Neural cell (in vitro differentiated cells): ENCODE measurements at regions not wholly inside any gene's neighbourhood (a gene's known extent, or its start where the extent isn't known, plus 50 kb on each side); places are given as distances from the start of the nearest gene placed in this dataset.

ENCODE experiments used
- H2AFZ ChIP-seq: fragments of 200-600, 300-800 bp; sonication (generic), shearing (Covaris generic); 2 replicates; pipeline ENCODE4 v1.6.0; 2014; ENCODE audit warnings: low read depth, mild to moderate bottlenecking, antibody characterized with exemption, low read length, moderate library complexity
- H3F3A ChIP-seq: fragments of 200-600 bp; shearing (Covaris generic); 2 replicates; pipeline ENCODE4 v1.6.1; 2016; ENCODE audit warnings: mild to moderate bottlenecking, moderate library complexity, mixed read lengths, antibody characterized with exemption, low read length; ENCODE audit not compliant: insufficient read depth, poor library complexity, severe bottlenecking
- H3K27ac ChIP-seq: fragments of 200-600, 300-800 bp; sonication (generic), shearing (Covaris generic); 2 replicates; pipeline ENCODE4 v1.5.1; 2014; ENCODE audit warnings: mild to moderate bottlenecking, low read length, moderate library complexity
- H3K27me3 ChIP-seq: fragments of 300-800, 200-600 bp; sonication (generic), shearing (Covaris generic); 2 replicates; pipeline ENCODE4 v1.6.0; 2014; ENCODE audit warnings: mild to moderate bottlenecking, low read depth, low read length, moderate library complexity; ENCODE audit not compliant: insufficient read depth
- H3K36me3 ChIP-seq: fragments of 300-800, 200-600 bp; sonication (generic), shearing (Covaris generic); 2 replicates; pipeline ENCODE4 v1.5.1; 2014; ENCODE audit warnings: mild to moderate bottlenecking, antibody characterized with exemption, low read length, moderate library complexity; ENCODE audit not compliant: insufficient read depth
- H3K4me2 ChIP-seq: fragments of 300-800, 200-600 bp; sonication (generic), shearing (Covaris generic); 2 replicates; pipeline ENCODE4 v1.6.0; 2014; ENCODE audit warnings: mild to moderate bottlenecking, low read length
- H3K4me3 ChIP-seq: fragments of 300-800, 200-600 bp; sonication (generic), shearing (Covaris generic); 2 replicates; pipeline ENCODE4 v1.5.1; 2014; ENCODE audit warnings: mild to moderate bottlenecking, low read length, moderate library complexity
- H3K79me2 ChIP-seq: fragments of 200-600 bp; shearing (Covaris generic); replicated peaks from 2 replicates; pipeline ENCODE4 v1.6.0; 2014; ENCODE audit warnings: mild to moderate bottlenecking, low read length, moderate library complexity; ENCODE audit not compliant: insufficient read depth
- H3K9ac ChIP-seq: fragments of 300-800, 200-600 bp; sonication (generic), shearing (Covaris generic); 2 replicates; pipeline ENCODE4 v1.6.1; 2016; ENCODE audit warnings: mild to moderate bottlenecking, low read length, mixed read lengths
- H3K9me2 ChIP-seq: fragments of 200-600 bp; shearing (Covaris generic); 2 replicates; pipeline ENCODE4 v1.6.1; 2016; ENCODE audit warnings: mild to moderate bottlenecking, low read length, mixed read lengths; ENCODE audit not compliant: insufficient read depth
- H3K9me3 ChIP-seq: fragments of 200-600, 300-800 bp; sonication (generic), shearing (Covaris generic); 2 replicates; pipeline ENCODE4 v1.6.1; 2016; ENCODE audit warnings: mild to moderate bottlenecking, mixed run types, low read length, moderate library complexity, mixed read lengths
- H4K20me1 ChIP-seq: fragments of 200-600 bp; shearing (Covaris generic); 2 replicates; pipeline ENCODE4 v1.6.1; 2016; ENCODE audit warnings: mild to moderate bottlenecking, mixed run types; ENCODE audit not compliant: insufficient read depth
- CTCF ChIP-seq: fragments of 450-650 bp; IDR thresholded peaks from 2 replicates; pipeline ENCODE4 v1.5.1; 2014; ENCODE audit warnings: antibody characterized with exemption, mild to moderate bottlenecking, moderate library complexity; ENCODE audit not compliant: poor library complexity, severe bottlenecking
- EP300 ChIP-seq: fragments of 450-650 bp; conservative IDR thresholded peaks from 2 replicates; pipeline ENCODE4 v1.6.1; 2014; ENCODE audit warnings: antibody characterized with exemption, mild to moderate bottlenecking, moderate library complexity; ENCODE audit not compliant: poor library complexity, severe bottlenecking
- EZH2 ChIP-seq: fragments of 200-600, 300-800 bp; shearing (Covaris generic), sonication (generic); IDR thresholded peaks from 2 replicates; pipeline ENCODE4 v1.6.1; 2014; ENCODE audit warnings: antibody characterized with exemption, low read length, borderline replicate concordance, mild to moderate bottlenecking; ENCODE audit not compliant: insufficient read depth, poor library complexity, severe bottlenecking
- MXI1 ChIP-seq: fragments of 450-650 bp; conservative IDR thresholded peaks from 2 replicates; pipeline ENCODE4 v1.6.1; 2014; ENCODE audit warnings: antibody characterized with exemption, mild to moderate bottlenecking; ENCODE audit not compliant: poor library complexity, severe bottlenecking
- POLR2AphosphoS5 ChIP-seq: IDR thresholded peaks from 2 replicates; pipeline ENCODE4 v1.6.1; 2012
- RAD21 ChIP-seq: fragments of 450-650 bp; conservative IDR thresholded peaks from 2 replicates; pipeline ENCODE4 v1.6.1; 2014; ENCODE audit warnings: antibody characterized with exemption, mild to moderate bottlenecking, moderate library complexity
- REST ChIP-seq: IDR thresholded peaks from 2 replicates; pipeline ENCODE4 v1.6.1; 2012; ENCODE audit warnings: borderline replicate concordance
- SMC3 ChIP-seq: fragments of 450-650 bp; conservative IDR thresholded peaks from 2 replicates; pipeline ENCODE4 v1.6.1; 2014; ENCODE audit warnings: antibody characterized with exemption, mild to moderate bottlenecking, moderate library complexity; ENCODE audit not compliant: poor library complexity
- TAF1 ChIP-seq: IDR thresholded peaks from 2 replicates; pipeline ENCODE4 v1.6.1; 2012; ENCODE audit warnings: low read depth

GRCh38 chr13:104387510-104387909 is 1321.3 kb upstream of the SLC10A2 start:
- no peaks in the 10 kb centered on the region for H3F3A ChIP-seq
- no peak for TF ChIP-seq REST
- no peak for TF ChIP-seq TAF1
- TF ChIP-seq POLR2AphosphoS5 = no peak
- no peak for TF ChIP-seq CTCF
- TF ChIP-seq RAD21 = no peak
- no peak for TF ChIP-seq MXI1
- no peak for TF ChIP-seq SMC3
- H3K9me2 ChIP-seq = no peaks in the 10 kb centered on the region
- no peak overlapping the region for H3K4me2 ChIP-seq
- H2AFZ ChIP-seq = no peak overlapping the region
- H3K27me3 ChIP-seq = no peaks in the 10 kb centered on the region
- no peaks in the 10 kb centered on the region for H3K9me3 ChIP-seq
- H3K27ac ChIP-seq = no peak overlapping the region
- no peak overlapping the region for H3K4me3 ChIP-seq
- no peaks in the 10 kb centered on the region for H3K79me2 ChIP-seq
- no peaks in the 10 kb centered on the region for H4K20me1 ChIP-seq
- H3K9ac ChIP-seq = no peak overlapping the region
- H3K36me3 ChIP-seq = no peaks in the 10 kb centered on the region

GRCh38 chr13:104385404-104385803 is 1319.2 kb upstream of the SLC10A2 start:
- no peak overlapping the region for H3K9ac ChIP-seq
- no peak overlapping the region for H3K4me3 ChIP-seq
- no peak overlapping the region for H2AFZ ChIP-seq
- H3K9me2 ChIP-seq = no peaks in the 10 kb centered on the region
- no peaks in the 10 kb centered on the region for H3F3A ChIP-seq
- no peaks in the 10 kb centered on the region for H3K9me3 ChIP-seq
- no peak for TF ChIP-seq TAF1
- TF ChIP-seq POLR2AphosphoS5 = no peak
- TF ChIP-seq RAD21 = no peak
- no peak for TF ChIP-seq EZH2
- TF ChIP-seq MXI1 = no peak
- TF ChIP-seq SMC3 = no peak
- TF ChIP-seq EP300 = no peak
- no peak for TF ChIP-seq REST
- no peak for TF ChIP-seq CTCF
- H3K27ac ChIP-seq = no peak overlapping the region
- no peaks in the 10 kb centered on the region for H3K36me3 ChIP-seq
- H3K79me2 ChIP-seq = no peaks in the 10 kb centered on the region
- H3K4me2 ChIP-seq = no peak overlapping the region
- H3K27me3 ChIP-seq = no peaks in the 10 kb centered on the region
- H4K20me1 ChIP-seq = no peaks in the 10 kb centered on the region
